Psoas muscle (tissue), 7 donors: ENCODE measurements at regions not wholly inside any gene's neighbourhood (a gene's known extent, or its start where the extent isn't known, plus 50 kb on each side); places are given as distances from the start of the nearest gene placed in this dataset.

Experiments
- ATAC-seq, 4 donors: fragments of 200-7000 bp; cut with Tn5 transposase; one replicate each; pipeline ENCODE4 v1.9.1; 2020; ENCODE audit warnings: moderate library complexity in 3 of 4, mild to moderate bottlenecking in 2 of 4
- DNase-seq, 2 donors: peaks; one replicate each; pipeline ENCODE4 v3.0.0-alpha.2; 2020
- H3K27ac ChIP-seq: fragments of 200-600 bp; one replicate; pipeline ENCODE4 v1.8.0; 2022
- H3K27me3 ChIP-seq, 3 donors: fragments of 200-600 bp in 1 of 3; one replicate each; pipeline versions ENCODE4 v1.6.1 to v1.8.0; 2013 to 2022; ENCODE audit warnings: low read length in 2 of 3, mild to moderate bottlenecking in 2 of 3, moderate library complexity in 1 of 3; ENCODE audit not compliant: insufficient read depth in 3 of 3
- H3K36me3 ChIP-seq, 2 donors: fragments of 200-600 bp in 1 of 2; one replicate each; pipeline versions ENCODE4 v1.6.1 to v1.8.0; 2013 to 2022; ENCODE audit warnings: low read depth in 1 of 2, mild to moderate bottlenecking in 1 of 2, moderate library complexity in 1 of 2; ENCODE audit not compliant: insufficient read depth in 1 of 2
- H3K4me1 ChIP-seq: fragments of 200-600 bp; one replicate; pipeline ENCODE4 v1.8.0; 2022
- H3K4me3 ChIP-seq: fragments of 200-600 bp; one replicate; pipeline ENCODE4 v1.8.0; 2022; ENCODE audit warnings: mild to moderate bottlenecking
- H3K9me3 ChIP-seq: fragments of 200-600 bp; one replicate; pipeline ENCODE4 v1.8.0; 2022
- WGBS, 3 donors: extraction: QIAGEN DNeasy Blood & Tissue Kit; methylation state at CpG; one replicate each; pipeline versions ENCODE4 v1.1.6 to v1.1.7; 2013; 5-methylcytosine and 5-hydroxymethylcytosine counted together
- intact Hi-C, 2 donors: fragments of 100-400 bp; cut with DNase I; formaldehyde crosslinking; loops; one replicate each; pipeline versions ENCODE4 v1.11.0 to v1.14.2; 2022
- TF ChIP-seq, protein P1 (sequence below): fragments of 200-600 bp; IDR thresholded peaks from one replicate; pipeline ENCODE4 v1.8.0; 2022; ENCODE audit warnings: antibody characterized with exemption
- donor health status: healthy with polysubstance abuse.
- donor health status: DM: no; HTN: no; CAD: no; lungs with moderate emphysema.
- donor health status: Bipolar disorder and iron deficiency.
- donor health status: healthy.
- donor health status: DM: yes; HTN: yes; CAD: no.
- donor health status: DM: no; HTN: no; CAD: no.
- donor health status: DM: yes; HTN: yes; CAD: no.

DNA sequence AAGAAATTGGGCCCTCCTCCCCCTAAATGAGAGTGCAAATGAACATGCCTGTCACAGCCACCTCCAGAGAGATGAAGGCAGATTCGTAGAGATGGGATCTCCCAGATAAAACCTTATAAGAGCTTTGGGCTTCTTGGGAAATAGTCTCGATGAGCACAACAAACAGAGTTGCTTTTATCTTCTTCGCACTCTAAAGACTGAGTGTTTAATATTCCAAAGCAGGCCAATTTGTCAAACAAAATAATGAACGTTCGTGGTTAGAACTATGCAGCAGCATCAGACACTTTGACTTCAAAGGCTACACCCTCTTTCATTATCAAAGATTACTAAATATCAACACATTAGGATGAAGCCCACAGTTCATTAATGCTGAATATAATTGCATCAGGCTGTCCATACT is 256.2 kb downstream of the SKIDA1 start:
- DNase-seq (no peak), ATAC-seq (no peak)
- H3K9me3 ChIP-seq = no peaks in the 10 kb centered on the region
- H3K27me3 ChIP-seq = no peaks in the 10 kb centered on the region
- H3K4me3 ChIP-seq = no peak overlapping the region
- H3K4me1 ChIP-seq = no peaks in the 10 kb centered on the region
- TF ChIP-seq, protein P1, sequence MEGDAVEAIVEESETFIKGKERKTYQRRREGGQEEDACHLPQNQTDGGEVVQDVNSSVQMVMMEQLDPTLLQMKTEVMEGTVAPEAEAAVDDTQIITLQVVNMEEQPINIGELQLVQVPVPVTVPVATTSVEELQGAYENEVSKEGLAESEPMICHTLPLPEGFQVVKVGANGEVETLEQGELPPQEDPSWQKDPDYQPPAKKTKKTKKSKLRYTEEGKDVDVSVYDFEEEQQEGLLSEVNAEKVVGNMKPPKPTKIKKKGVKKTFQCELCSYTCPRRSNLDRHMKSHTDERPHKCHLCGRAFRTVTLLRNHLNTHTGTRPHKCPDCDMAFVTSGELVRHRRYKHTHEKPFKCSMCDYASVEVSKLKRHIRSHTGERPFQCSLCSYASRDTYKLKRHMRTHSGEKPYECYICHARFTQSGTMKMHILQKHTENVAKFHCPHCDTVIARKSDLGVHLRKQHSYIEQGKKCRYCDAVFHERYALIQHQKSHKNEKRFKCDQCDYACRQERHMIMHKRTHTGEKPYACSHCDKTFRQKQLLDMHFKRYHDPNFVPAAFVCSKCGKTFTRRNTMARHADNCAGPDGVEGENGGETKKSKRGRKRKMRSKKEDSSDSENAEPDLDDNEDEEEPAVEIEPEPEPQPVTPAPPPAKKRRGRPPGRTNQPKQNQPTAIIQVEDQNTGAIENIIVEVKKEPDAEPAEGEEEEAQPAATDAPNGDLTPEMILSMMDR = no peak
- intact Hi-C loops = loop anchor here in 1 of 2 donors (5.0 kb wide), 1 partner anchor 192 kb away; no protein-coding TSS in a partner anchor
- WGBS, 3 donors = 86 to 94% (median 88%) methylated on average over 5 of the region's 5 CpGs
- H3K27ac ChIP-seq = no peak overlapping the region
- H3K36me3 ChIP-seq = no peaks in the 10 kb centered on the region

DNA sequence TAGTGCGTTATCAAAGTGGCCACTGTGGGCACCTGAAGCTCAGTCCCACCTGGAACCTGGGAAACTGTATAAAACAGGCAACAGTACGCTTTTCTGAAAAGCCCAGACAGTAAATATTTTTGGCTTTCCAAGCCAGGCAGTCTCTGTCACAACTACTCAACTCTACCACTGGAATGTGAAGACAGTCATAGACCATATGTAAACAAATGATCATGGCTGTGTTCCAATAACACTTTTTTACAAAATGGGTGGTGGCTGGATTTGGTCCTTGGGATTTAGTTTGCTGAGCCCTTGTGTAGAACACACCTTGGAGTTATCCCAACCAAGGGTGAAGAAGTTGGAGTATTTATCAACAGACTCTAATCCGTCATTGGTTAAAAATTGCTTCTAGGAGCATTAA is 259.9 kb downstream of the SKIDA1 start:
- intact Hi-C loops = loop anchor here in 1 of 2 donors (5.0 kb wide), 1 partner anchor 188 kb away; no protein-coding TSS in a partner anchor
- 80 to 100% (median 94%) methylated on average over 3 of the region's 3 CpGs for WGBS, 3 donors
- no peaks in the 10 kb centered on the region for H3K27me3 ChIP-seq
- no peak overlapping the region for H3K4me3 ChIP-seq
- no peak for DNase-seq
- H3K36me3 ChIP-seq = no peaks in the 10 kb centered on the region
- no peak overlapping the region for H3K27ac ChIP-seq
- ATAC-seq = no peak
- no peaks in the 10 kb centered on the region for H3K4me1 ChIP-seq
- TF ChIP-seq, protein P1 = no peak
- no peaks in the 10 kb centered on the region for H3K9me3 ChIP-seq

GRCh38 chr10:21264271-21264670 is 261.2 kb downstream of the SKIDA1 start:
- H3K27me3 ChIP-seq = no peaks in the 10 kb centered on the region
- H3K36me3 ChIP-seq = no peaks in the 10 kb centered on the region
- TF ChIP-seq, protein P1 = no peak
- H3K27ac ChIP-seq = no peak overlapping the region
- ATAC-seq (no peak), DNase-seq (no peak)
- intact Hi-C loops = no loop called here
- 86 to 91% (median 86%) methylated on average over 2 of the region's 2 CpGs for WGBS, 3 donors
- H3K4me3 ChIP-seq = no peak overlapping the region
- no peaks in the 10 kb centered on the region for H3K4me1 ChIP-seq
- H3K9me3 ChIP-seq = no peaks in the 10 kb centered on the region

DNA sequence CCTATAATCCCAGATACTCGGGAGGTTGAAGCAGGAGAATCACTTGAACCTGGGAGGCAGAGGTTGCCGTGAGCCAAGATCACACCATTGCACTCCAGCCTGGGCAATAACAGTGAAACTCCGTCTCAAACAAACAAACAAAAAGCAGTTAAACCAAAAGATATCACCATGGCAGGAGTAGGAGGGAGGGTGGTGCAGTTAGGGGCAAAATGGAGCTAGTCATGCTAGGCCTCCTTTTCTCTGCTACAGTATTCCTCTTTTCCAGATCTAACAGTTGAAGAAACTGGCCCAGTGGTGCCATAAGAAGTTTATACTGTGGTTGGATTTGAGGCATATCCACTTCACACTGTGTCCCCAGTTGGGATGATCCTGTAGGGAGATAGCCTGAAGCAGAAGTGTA is 261.6 kb downstream of the SKIDA1 start:
- no peak for ATAC-seq
- H3K4me1 ChIP-seq = no peaks in the 10 kb centered on the region
- no peaks in the 10 kb centered on the region for H3K9me3 ChIP-seq
- TF ChIP-seq, protein P1 = no peak
- no peaks in the 10 kb centered on the region for H3K36me3 ChIP-seq
- DNase-seq = no peak
- intact Hi-C loops = no loop called here
- 90 to 96% (median 94%) methylated on average over 3 of the region's 3 CpGs for WGBS, 3 donors
- H3K27me3 ChIP-seq = no peaks in the 10 kb centered on the region
- no peak overlapping the region for H3K4me3 ChIP-seq
- no peak overlapping the region for H3K27ac ChIP-seq

DNA sequence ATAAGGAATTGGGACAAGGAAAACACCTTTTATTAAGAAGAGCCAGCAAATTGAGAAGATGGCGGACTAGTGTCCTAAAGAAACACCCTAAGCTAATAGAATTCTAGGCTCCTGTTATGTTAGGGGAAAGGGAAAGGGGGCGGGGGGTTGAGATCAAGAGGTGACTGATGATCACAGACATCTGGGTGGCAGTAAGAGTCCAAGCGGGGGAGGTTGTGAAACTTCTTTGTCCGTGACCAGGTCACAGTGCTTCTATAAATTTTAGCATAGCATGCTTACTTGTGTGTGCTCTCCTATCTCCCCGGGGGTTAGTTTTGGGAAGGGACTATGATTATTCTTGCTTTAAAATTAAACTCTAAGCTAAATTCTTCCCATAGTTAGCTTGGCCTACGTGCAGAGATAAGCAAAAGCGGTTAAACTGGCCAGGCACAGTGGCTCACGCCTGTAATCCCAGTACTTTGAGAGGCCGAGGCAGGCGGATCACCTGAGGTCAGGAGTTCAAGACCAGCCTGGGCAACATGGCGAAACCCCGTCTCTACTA is 262.1 kb downstream of the SKIDA1 start:
- TF ChIP-seq, protein P1 = no peak
- ATAC-seq (no peak), DNase-seq (no peak)
- H3K4me1 ChIP-seq = no peaks in the 10 kb centered on the region
- intact Hi-C loops = no loop called here
- H3K4me3 ChIP-seq = no peak overlapping the region
- no peaks in the 10 kb centered on the region for H3K27me3 ChIP-seq
- no peak overlapping the region for H3K27ac ChIP-seq
- H3K36me3 ChIP-seq = no peaks in the 10 kb centered on the region
- no peaks in the 10 kb centered on the region for H3K9me3 ChIP-seq
- WGBS, 3 donors = 85 to 88% (median 88%) methylated on average over 12 of the region's 12 CpGs
